Vagina (tissue), 2 donors: ENCODE measurements at regions not wholly inside any gene's neighbourhood (a gene's known extent, or its start where the extent isn't known, plus 50 kb on each side); places are given as distances from the start of the nearest gene placed in this dataset.

Experiments used
- POLR2AphosphoS5 ChIP-seq, 2 donors: sonication (generic); formaldehyde crosslinking; IDR thresholded peaks; one replicate each; pipeline ENCODE4 v1.9.0; 2017; ENCODE audit warnings: antibody characterized with exemption in 2 of 2, mild to moderate bottlenecking in 2 of 2, low read depth in 1 of 2; ENCODE audit not compliant: insufficient read depth in 1 of 2
- TF ChIP-seq, protein P1 (sequence below), 3 experiments: fragments of 450-650 bp in 2 of 3; fragments of 200-600 bp in 1 of 3; sonication (generic) in 1 of 3; IDR thresholded peaks; one replicate each; pipeline ENCODE4 v1.5.1; 2017 to 2019; ENCODE audit warnings: antibody characterized with exemption in 3 of 3, mild to moderate bottlenecking in 2 of 3, moderate library complexity in 2 of 3

DNA sequence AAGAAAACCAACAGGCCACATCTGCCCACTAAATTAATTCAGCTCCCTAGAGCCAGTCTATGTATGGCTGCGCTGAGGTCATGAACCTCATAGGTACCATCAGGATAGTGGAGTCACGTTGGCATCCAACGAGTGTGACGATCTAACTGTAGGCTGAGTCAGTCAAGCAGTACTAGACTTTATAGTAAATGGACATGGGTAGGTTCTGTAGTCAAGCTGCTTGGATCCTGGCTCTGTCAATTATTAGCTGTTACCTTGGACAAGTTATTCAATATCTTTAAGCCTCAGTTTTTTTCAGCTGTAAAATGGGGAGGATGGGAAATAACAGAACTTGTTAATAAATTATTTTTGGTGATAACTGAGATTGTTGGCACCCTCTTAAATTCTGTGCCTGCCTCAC lies 432.4 kb upstream of the RASGEF1B start:
- TF ChIP-seq, protein P1, sequence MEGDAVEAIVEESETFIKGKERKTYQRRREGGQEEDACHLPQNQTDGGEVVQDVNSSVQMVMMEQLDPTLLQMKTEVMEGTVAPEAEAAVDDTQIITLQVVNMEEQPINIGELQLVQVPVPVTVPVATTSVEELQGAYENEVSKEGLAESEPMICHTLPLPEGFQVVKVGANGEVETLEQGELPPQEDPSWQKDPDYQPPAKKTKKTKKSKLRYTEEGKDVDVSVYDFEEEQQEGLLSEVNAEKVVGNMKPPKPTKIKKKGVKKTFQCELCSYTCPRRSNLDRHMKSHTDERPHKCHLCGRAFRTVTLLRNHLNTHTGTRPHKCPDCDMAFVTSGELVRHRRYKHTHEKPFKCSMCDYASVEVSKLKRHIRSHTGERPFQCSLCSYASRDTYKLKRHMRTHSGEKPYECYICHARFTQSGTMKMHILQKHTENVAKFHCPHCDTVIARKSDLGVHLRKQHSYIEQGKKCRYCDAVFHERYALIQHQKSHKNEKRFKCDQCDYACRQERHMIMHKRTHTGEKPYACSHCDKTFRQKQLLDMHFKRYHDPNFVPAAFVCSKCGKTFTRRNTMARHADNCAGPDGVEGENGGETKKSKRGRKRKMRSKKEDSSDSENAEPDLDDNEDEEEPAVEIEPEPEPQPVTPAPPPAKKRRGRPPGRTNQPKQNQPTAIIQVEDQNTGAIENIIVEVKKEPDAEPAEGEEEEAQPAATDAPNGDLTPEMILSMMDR (IDR thresholded peaks at IDR 0.05): no peak
- no peak for TF ChIP-seq POLR2AphosphoS5 (IDR thresholded peaks at IDR 0.05; ENCODE audit: insufficient read depth in 1 of 2, low read depth in 1 of 2)
